Endothelial cell of umbilical vein (primary cell): ENCODE measurements at regions not wholly inside any gene's neighbourhood (a gene's known extent, or its start where the extent isn't known, plus 50 kb on each side); places are given as distances from the start of the nearest gene placed in this dataset.

Experiments
- BruUV-seq: library from RNA; stranded (reverse); fragments of 400-500 nt; replicated peaks from 2 replicates; lab custom pipeline; 2021; lab: Mats Ljungman, UMichigan
- CTCF ChIA-PET: fragments of 300-600, 350-600 bp; sonication (Branson Sonifier 250); formaldehyde crosslinking; loops from one replicate; lab custom pipeline; 2021; ENCODE audit warnings: antibody characterized with exemption, inconsistent platforms; lab: Charles Lee
- POLR2A ChIA-PET: fragments of 300-600, 350-600 bp; sonication (Branson Sonifier 250); formaldehyde crosslinking; loops from one replicate; lab custom pipeline; 2021; ENCODE audit warnings: antibody characterized with exemption, inconsistent platforms; lab: Charles Lee
- DNase-seq: peaks from one replicate; pipeline ENCODE4 v3.0.0-alpha.2; 2011; ENCODE audit warnings: low read depth, low spot score
- FAIRE-seq: peaks from 2 replicates; lab custom pipeline; 2011; peaks lifted over from hg19 to GRCh38; lab: Jason Lieb, UNC
- H2AFZ ChIP-seq: 2 replicates; pipeline ENCODE4 v1.6.0; 2012; ENCODE audit warnings: low read depth, low read length, control low read depth, inconsistent platforms
- H3K27ac ChIP-seq: 2 replicates; pipeline ENCODE4 v1.5.1; 2011; ENCODE audit warnings: low read depth, mild to moderate bottlenecking, control low read depth, low read length, moderate library complexity; ENCODE audit not compliant: insufficient read depth
- H3K27me3 ChIP-seq, 2 experiments: 2 replicates each; pipeline versions ENCODE4 v1.6.0 to v1.6.1; 2011; ENCODE audit warnings: low read length in 2 of 2, mixed read lengths in 1 of 2; ENCODE audit not compliant: control insufficient read depth in 2 of 2, insufficient read depth in 2 of 2
- H3K36me3 ChIP-seq, 2 experiments: 2 replicates in 1 of 2; 3 replicates in 1 of 2; pipeline ENCODE4 v1.5.1; 2011; ENCODE audit warnings: low read length in 2 of 2, mild to moderate bottlenecking in 1 of 2, moderate library complexity in 1 of 2; ENCODE audit not compliant: control insufficient read depth in 2 of 2, insufficient read depth in 2 of 2; ENCODE audit errors: extremely low read depth in 1 of 2
- H3K4me1 ChIP-seq: 3 replicates; pipeline ENCODE4 v1.5.1; 2011; ENCODE audit warnings: mild to moderate bottlenecking, low read length; ENCODE audit not compliant: control insufficient read depth, insufficient read depth; ENCODE audit errors: extremely low read depth
- H3K4me2 ChIP-seq: 2 replicates; pipeline ENCODE4 v1.6.1; 2011; ENCODE audit warnings: low read length, control low read depth, mixed read lengths; ENCODE audit not compliant: insufficient read depth
- H3K4me3 ChIP-seq, 3 experiments: fragments of 200-600 bp in 1 of 3; sonication (generic), shearing (Covaris generic) in 1 of 3; replicated peaks in 1 of 3; 2 replicates each; pipeline ENCODE4 v1.5.1; 2011 to 2016; ENCODE audit warnings: control low read depth in 3 of 3, low read length in 3 of 3, mild to moderate bottlenecking in 2 of 3, inconsistent platforms in 1 of 3, low read depth in 1 of 3, moderate library complexity in 1 of 3; ENCODE audit not compliant: insufficient read depth in 1 of 3
- H3K79me2 ChIP-seq: 2 replicates; pipeline ENCODE4 v1.6.0; 2012; ENCODE audit warnings: low read length, inconsistent platforms; ENCODE audit not compliant: control insufficient read depth, insufficient read depth
- H3K9ac ChIP-seq: replicated peaks from 2 replicates; pipeline ENCODE3; 2011; ENCODE audit warnings: low read length, control low read depth; ENCODE audit not compliant: insufficient read depth; ENCODE audit errors: extremely low read depth
- H3K9me1 ChIP-seq: replicated peaks from 3 replicates; pipeline ENCODE4 v1.6.0; 2011; ENCODE audit warnings: mild to moderate bottlenecking, low read length; ENCODE audit not compliant: control insufficient read depth, insufficient read depth; ENCODE audit errors: extremely low read depth
- H3K9me3 ChIP-seq: replicated peaks from 2 replicates; pipeline ENCODE4 v1.5.1; 2012; ENCODE audit warnings: low read length, inconsistent platforms; ENCODE audit not compliant: control insufficient read depth, insufficient read depth
- H4K20me1 ChIP-seq: replicated peaks from 2 replicates; pipeline ENCODE3; 2011; ENCODE audit warnings: mild to moderate bottlenecking, low read length; ENCODE audit not compliant: control insufficient read depth, insufficient read depth; ENCODE audit errors: extremely low read depth
- EZH2 ChIP-seq: IDR thresholded peaks from 2 replicates; pipeline ENCODE4 v1.6.1; 2012; ENCODE audit warnings: borderline replicate concordance, low read depth, mild to moderate bottlenecking, moderate library complexity, low read length, inconsistent platforms; ENCODE audit not compliant: severe bottlenecking
- FOS ChIP-seq: IDR thresholded peaks from 2 replicates; pipeline ENCODE4 v1.6.1; 2011; ENCODE audit warnings: mild to moderate bottlenecking, low read length, moderate library complexity, borderline replicate concordance; ENCODE audit not compliant: insufficient read depth
- GATA2 ChIP-seq: IDR thresholded peaks from 2 replicates; pipeline ENCODE4 v1.7.0; 2011; ENCODE audit warnings: low read depth, mild to moderate bottlenecking, moderate library complexity, mixed read lengths, low read length; ENCODE audit not compliant: insufficient read length, insufficient read depth
- JUN ChIP-seq: IDR thresholded peaks from 2 replicates; pipeline ENCODE4 v1.6.1; 2011; ENCODE audit warnings: borderline replicate concordance, low read depth; ENCODE audit not compliant: insufficient read length, insufficient read depth
- MAX ChIP-seq: IDR thresholded peaks from 2 replicates; pipeline ENCODE4 v1.6.1; 2011; ENCODE audit not compliant: insufficient read depth, insufficient read length
- MYC ChIP-seq: IDR thresholded peaks from one replicate; pipeline ENCODE4 v1.6.1; 2011; ENCODE audit warnings: mild to moderate bottlenecking, low read depth, low read length
- POLR2A ChIP-seq: IDR thresholded peaks from 2 replicates; pipeline ENCODE4 v1.6.1; 2012; ENCODE audit warnings: low read depth, mild to moderate bottlenecking, control low read depth, low read length
- POLR2AphosphoS5 ChIP-seq: IDR thresholded peaks from 2 replicates; pipeline ENCODE4 v1.6.1; 2012; ENCODE audit warnings: low read depth, mild to moderate bottlenecking, control low read depth, low read length, moderate library complexity; ENCODE audit not compliant: insufficient read depth
- dilution Hi-C: fragments of 300-500 bp; cut with MboI; formaldehyde crosslinking; loops from one replicate; pipeline ENCODE4 v1.15.0; 2019; ENCODE audit warnings: low sequenced_read_pairs; ENCODE audit not compliant: extremely low pct_ligation_motif_present
- intact Hi-C: fragments of 100-400 bp; cut with micrococcal nuclease; formaldehyde crosslinking; loops from one replicate; pipeline ENCODE4 v1.10.0; 2022
- TF ChIP-seq, protein P1 (sequence below), 2 donors: IDR thresholded peaks; 1 replicate in 1 of 2; 2 replicates in 1 of 2; pipeline ENCODE4 v1.5.1; 2011; ENCODE audit warnings: low read length in 2 of 2, mild to moderate bottlenecking in 2 of 2, moderate library complexity in 2 of 2, control low read depth in 1 of 2, inconsistent platforms in 1 of 2, low read depth in 1 of 2; ENCODE audit not compliant: insufficient read depth in 1 of 2; ENCODE audit errors: extremely low read depth in 1 of 2

GRCh38 chr2:8115456-8115855 is 566.4 kb upstream of the ID2 start:
- no peak overlapping the region for H2AFZ ChIP-seq
- no peak for DNase-seq
- no peaks in the 10 kb centered on the region for H3K27me3 ChIP-seq
- H3K4me3 ChIP-seq, result no peak overlapping the region
- no peaks in the 10 kb centered on the region for H3K9me3 ChIP-seq
- intact Hi-C loops, result no loop called here
- no peak for FAIRE-seq
- H3K9ac ChIP-seq, result no peak overlapping the region
- no peaks in the 10 kb centered on the region for H3K36me3 ChIP-seq
- dilution Hi-C loops, result no loop called here
- no peaks in the 10 kb centered on the region for H3K79me2 ChIP-seq
- H3K4me1 ChIP-seq, result no peaks in the 10 kb centered on the region
- no peak overlapping the region for H3K27ac ChIP-seq
- BruUV-seq, result no TSS peak
- no peaks in the 10 kb centered on the region for H4K20me1 ChIP-seq
- TF ChIP-seq, protein P1, sequence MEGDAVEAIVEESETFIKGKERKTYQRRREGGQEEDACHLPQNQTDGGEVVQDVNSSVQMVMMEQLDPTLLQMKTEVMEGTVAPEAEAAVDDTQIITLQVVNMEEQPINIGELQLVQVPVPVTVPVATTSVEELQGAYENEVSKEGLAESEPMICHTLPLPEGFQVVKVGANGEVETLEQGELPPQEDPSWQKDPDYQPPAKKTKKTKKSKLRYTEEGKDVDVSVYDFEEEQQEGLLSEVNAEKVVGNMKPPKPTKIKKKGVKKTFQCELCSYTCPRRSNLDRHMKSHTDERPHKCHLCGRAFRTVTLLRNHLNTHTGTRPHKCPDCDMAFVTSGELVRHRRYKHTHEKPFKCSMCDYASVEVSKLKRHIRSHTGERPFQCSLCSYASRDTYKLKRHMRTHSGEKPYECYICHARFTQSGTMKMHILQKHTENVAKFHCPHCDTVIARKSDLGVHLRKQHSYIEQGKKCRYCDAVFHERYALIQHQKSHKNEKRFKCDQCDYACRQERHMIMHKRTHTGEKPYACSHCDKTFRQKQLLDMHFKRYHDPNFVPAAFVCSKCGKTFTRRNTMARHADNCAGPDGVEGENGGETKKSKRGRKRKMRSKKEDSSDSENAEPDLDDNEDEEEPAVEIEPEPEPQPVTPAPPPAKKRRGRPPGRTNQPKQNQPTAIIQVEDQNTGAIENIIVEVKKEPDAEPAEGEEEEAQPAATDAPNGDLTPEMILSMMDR (IDR thresholded peaks at IDR 0.05; ENCODE audit: extremely low read depth in 1 of 2, insufficient read depth in 1 of 2, low read depth in 1 of 2, low read length in 2 of 2), result no peak
- TF ChIP-seq EZH2, result no peak
- TF ChIP-seq MYC, result no peak
- no peak for TF ChIP-seq MAX
- no peak overlapping the region for H3K4me2 ChIP-seq
- ChIA-PET CTCF (no interaction called here), POLR2A (no interaction called here)
- no peaks in the 10 kb centered on the region for H3K9me1 ChIP-seq

- Histone ChIP-seq H3K4me1 (no peaks in the 10 kb centered on the region), H3K9ac (no peak overlapping the region), H3K27ac (no peak overlapping the region), H3K4me3 (no peak overlapping the region), H3K79me2 (no peaks in the 10 kb centered on the region), H3K36me3 (no peaks in the 10 kb centered on the region), H4K20me1 (no peaks in the 10 kb centered on the region), H3K9me1 (no peaks in the 10 kb centered on the region), H3K4me2 (no peak overlapping the region), H2AFZ (no peak overlapping the region), H3K9me3 (no peaks in the 10 kb centered on the region), H3K27me3 (no peaks in the 10 kb centered on the region)
- FAIRE-seq (no peak), DNase-seq (no peak)
- intact Hi-C loops (no loop called here), dilution Hi-C loops (no loop called here)
- CTCF ChIA-PET, result no interaction called here
- BruUV-seq, result no TSS peak
- POLR2A ChIA-PET, result no interaction called here
- TF ChIP-seq MYC, result no peak
- TF ChIP-seq GATA2, result no peak
- TF ChIP-seq, protein P1 (IDR thresholded peaks at IDR 0.05; ENCODE audit: extremely low read depth in 1 of 2, insufficient read depth in 1 of 2, low read depth in 1 of 2, low read length in 2 of 2), result no peak
- no peak for TF ChIP-seq MAX
- TF ChIP-seq POLR2A, result no peak
- TF ChIP-seq FOS, result no peak
- TF ChIP-seq POLR2AphosphoS5, result no peak
- TF ChIP-seq JUN, result no peak
- TF ChIP-seq EZH2, result no peak
Measured at GRCh38 chr2:8115966-8116365, 565.9 kb upstream of the ID2 start.
